Stimulated activated naive CD8-positive, alpha-beta T cell treated with anti-CD3 and anti-CD28 coated beads, Interleukin-15, amount 100 ng/mL, for 72 hours (primary cell): ENCODE measurements at regions not wholly inside any gene's neighbourhood (a gene's known extent, or its start where the extent isn't known, plus 50 kb on each side); places are given as distances from the start of the nearest gene placed in this dataset.
A peak's percentile ranks its signal among the peaks of the same experiment; 100 is the strongest.
"Not testable (repeated sequence)": the region's sequence is repeated elsewhere in the genome, so short reads cannot be mapped to it uniquely, and the experiment has no call there.

ENCODE experiments used
- ATAC-seq: fragments of 150-1000 bp; cut with Tn5 transposase; 2 replicates; pipeline ENCODE4 v1.10.0; 2021; ENCODE audit warnings: mild to moderate bottlenecking, moderate library complexity
- DNase-seq, 2 donors: peaks; one replicate each; pipeline ENCODE4 v3.0.0; 2021 to 2022
- H3K27ac Mint-ChIP-seq, 2 donors: one replicate each; pipeline ENCODE4 v1.8.0; 2022; ENCODE audit warnings: mild to moderate bottlenecking in 2 of 2, mixed read lengths in 2 of 2, moderate library complexity in 2 of 2
- H3K27me3 Mint-ChIP-seq: one replicate; pipeline ENCODE4 v1.8.0; 2022; ENCODE audit warnings: mixed read lengths
- H3K4me1 Mint-ChIP-seq: one replicate; pipeline ENCODE4 v1.8.0; 2022; ENCODE audit warnings: mild to moderate bottlenecking, mixed read lengths
- H3K4me3 Mint-ChIP-seq, 2 donors: one replicate each; pipeline ENCODE4 v1.8.0; 2022; ENCODE audit warnings: mild to moderate bottlenecking in 2 of 2, mixed read lengths in 2 of 2, moderate library complexity in 1 of 2
- H3K9me3 Mint-ChIP-seq, 2 donors: one replicate each; pipeline ENCODE4 v1.8.0; 2022; ENCODE audit warnings: mixed read lengths in 2 of 2

- ATAC-seq (no peak), DNase-seq (no peak)
- Mint-ChIP-seq H3K9me3 (peaks cover 0 to 6% of the 10 kb centered on the region in 2 donors), H3K27me3 (no peaks in the 10 kb centered on the region), H3K4me3 (no peak overlapping the region), H3K27ac (no peak overlapping the region), H3K4me1 (no peaks in the 10 kb centered on the region)
Measured at GRCh38 chrX:39065051-39065871, 264.0 kb downstream of the MID1IP1 start.

- H3K4me1 Mint-ChIP-seq: no peaks in the 10 kb centered on the region
- DNase-seq: no peak
- H3K27me3 Mint-ChIP-seq: no peaks in the 10 kb centered on the region
- no peak overlapping the region for H3K4me3 Mint-ChIP-seq
- no peaks in the 10 kb centered on the region for H3K9me3 Mint-ChIP-seq
- no peak overlapping the region for H3K27ac Mint-ChIP-seq
- no peak for ATAC-seq
Measured at GRCh38 chrX:39067866-39068265, 266.6 kb downstream of the MID1IP1 start.

GRCh38 chrX:39068634-39069033 lies 267.4 kb downstream of the MID1IP1 start:
- ATAC-seq, H3K9me3 Mint-ChIP-seq, H3K27me3 Mint-ChIP-seq, H3K27ac Mint-ChIP-seq, DNase-seq, H3K4me1 Mint-ChIP-seq, H3K4me3 Mint-ChIP-seq: not testable (repeated sequence)

GRCh38 chrX:39070009-39070408 lies 268.8 kb downstream of the MID1IP1 start:
- DNase-seq (no peak), ATAC-seq (no peak)
- H3K4me3 Mint-ChIP-seq: no peak overlapping the region
- no peak overlapping the region for H3K27ac Mint-ChIP-seq
- peaks cover 0 to 1% of the 10 kb centered on the region in 2 donors for H3K9me3 Mint-ChIP-seq
- no peaks in the 10 kb centered on the region for H3K27me3 Mint-ChIP-seq
- no peaks in the 10 kb centered on the region for H3K4me1 Mint-ChIP-seq

- Mint-ChIP-seq H3K4me1 (no peaks in the 10 kb centered on the region), H3K27ac (no peak overlapping the region), H3K27me3 (no peaks in the 10 kb centered on the region), H3K9me3 (peaks cover 0 to 5% of the 10 kb centered on the region in 2 donors), H3K4me3 (no peak overlapping the region)
- DNase-seq (no peak), ATAC-seq (no peak)
Measured at GRCh38 chrX:39073131-39073530, 271.9 kb downstream of the MID1IP1 start.

GRCh38 chrX:39096599-39096998 lies 295.3 kb downstream of the MID1IP1 start:
- Mint-ChIP-seq H3K27me3 (no peaks in the 10 kb centered on the region), H3K27ac (no peak overlapping the region), H3K4me3 (no peak overlapping the region), H3K9me3 (no peaks in the 10 kb centered on the region), H3K4me1 (no peaks in the 10 kb centered on the region)
- DNase-seq (no peak), ATAC-seq (no peak)

GRCh38 chrX:39104745-39105144 lies 303.5 kb downstream of the MID1IP1 start:
- no peak for ATAC-seq
- no peaks in the 10 kb centered on the region for H3K9me3 Mint-ChIP-seq

GRCh38 chrX:39112143-39112542 lies 310.9 kb downstream of the MID1IP1 start:
- no peak overlapping the region for H3K4me3 Mint-ChIP-seq
- H3K27me3 Mint-ChIP-seq: no peaks in the 10 kb centered on the region
- H3K27ac Mint-ChIP-seq: no peak overlapping the region
- peaks cover 0 to 4% of the 10 kb centered on the region in 2 donors for H3K9me3 Mint-ChIP-seq
- no peak for DNase-seq
- H3K4me1 Mint-ChIP-seq: no peaks in the 10 kb centered on the region
- ATAC-seq: no peak

More at GRCh38 chrX:39104745-39105144, 303.5 kb downstream of the MID1IP1 start:
- H3K27me3 Mint-ChIP-seq: no peaks in the 10 kb centered on the region
- no peaks in the 10 kb centered on the region for H3K4me1 Mint-ChIP-seq
- no peak overlapping the region for H3K4me3 Mint-ChIP-seq
- no peak overlapping the region for H3K27ac Mint-ChIP-seq
- no peak for DNase-seq

- ATAC-seq (no peak), DNase-seq (no peak)
- Mint-ChIP-seq H3K4me3 (no peak overlapping the region), H3K27me3 (no peaks in the 10 kb centered on the region), H3K27ac (no peak overlapping the region), H3K4me1 (no peaks in the 10 kb centered on the region), H3K9me3 (peaks cover 0 to 4% of the 10 kb centered on the region in 2 donors)
Measured at GRCh38 chrX:39115166-39115565, 313.9 kb downstream of the MID1IP1 start.

- no peak overlapping the region for H3K27ac Mint-ChIP-seq
- DNase-seq: no peak
- no peak overlapping the region for H3K4me3 Mint-ChIP-seq
- H3K9me3 Mint-ChIP-seq: peaks cover 0 to 4% of the 10 kb centered on the region in 2 donors
- H3K4me1 Mint-ChIP-seq: no peaks in the 10 kb centered on the region
- H3K27me3 Mint-ChIP-seq: no peaks in the 10 kb centered on the region
- ATAC-seq: no peak
Measured at GRCh38 chrX:39117101-39117500, 315.8 kb downstream of the MID1IP1 start.

GRCh38 chrX:39121903-39122302 lies 320.6 kb downstream of the MID1IP1 start:
- Mint-ChIP-seq H3K27ac (no peak overlapping the region), H3K4me1 (no peaks in the 10 kb centered on the region), H3K4me3 (no peak overlapping the region), H3K27me3 (no peaks in the 10 kb centered on the region), H3K9me3 (no peaks in the 10 kb centered on the region)
- DNase-seq (no peak), ATAC-seq (no peak)

- Mint-ChIP-seq H3K27me3 (no peaks in the 10 kb centered on the region), H3K27ac (no peak overlapping the region), H3K4me3 (no peak overlapping the region), H3K9me3 (no peaks in the 10 kb centered on the region), H3K4me1 (no peaks in the 10 kb centered on the region)
- ATAC-seq: no peak
- no peak for DNase-seq
Measured at GRCh38 chrX:39125834-39126233, 324.6 kb downstream of the MID1IP1 start.

GRCh38 chrX:39133971-39134370 lies 332.7 kb downstream of the MID1IP1 start:
- ATAC-seq (no peak), DNase-seq (peak in 1 of 2 donors; percentile 9)
- no peaks in the 10 kb centered on the region for H3K9me3 Mint-ChIP-seq

GRCh38 chrX:39137363-39137954 lies 336.2 kb downstream of the MID1IP1 start:
- H3K27ac Mint-ChIP-seq: no peak overlapping the region
- H3K9me3 Mint-ChIP-seq: no peaks in the 10 kb centered on the region
- DNase-seq (no peak), ATAC-seq (no peak)
- no peaks in the 10 kb centered on the region for H3K4me1 Mint-ChIP-seq
- no peak overlapping the region for H3K4me3 Mint-ChIP-seq
- H3K27me3 Mint-ChIP-seq: no peaks in the 10 kb centered on the region

More at GRCh38 chrX:39133971-39134370, 332.7 kb downstream of the MID1IP1 start:
- H3K4me1 Mint-ChIP-seq: no peaks in the 10 kb centered on the region
- no peak overlapping the region for H3K4me3 Mint-ChIP-seq
- H3K27me3 Mint-ChIP-seq: no peaks in the 10 kb centered on the region
- no peak overlapping the region for H3K27ac Mint-ChIP-seq

- Mint-ChIP-seq H3K27ac (no peak overlapping the region), H3K4me3 (no peak overlapping the region), H3K27me3 (no peaks in the 10 kb centered on the region), H3K4me1 (no peaks in the 10 kb centered on the region), H3K9me3 (no peaks in the 10 kb centered on the region)
- ATAC-seq (no peak), DNase-seq (no peak)
Measured at GRCh38 chrX:39140581-39140980, 339.3 kb downstream of the MID1IP1 start.

- no peaks in the 10 kb centered on the region for H3K9me3 Mint-ChIP-seq
- ATAC-seq (no peak), DNase-seq (no peak)
- H3K4me1 Mint-ChIP-seq: no peaks in the 10 kb centered on the region
- no peak overlapping the region for H3K4me3 Mint-ChIP-seq
- no peak overlapping the region for H3K27ac Mint-ChIP-seq
- H3K27me3 Mint-ChIP-seq: no peaks in the 10 kb centered on the region
Measured at GRCh38 chrX:39144323-39144722, 343.1 kb downstream of the MID1IP1 start.
